Osteoblast (primary cell): ENCODE measurements at regions not wholly inside any gene's neighbourhood (a gene's known extent, or its start where the extent isn't known, plus 50 kb on each side); places are given as distances from the start of the nearest gene placed in this dataset.

Experiments used
- DNase-seq: peaks from one replicate; pipeline ENCODE4 v3.0.0; 2011; ENCODE audit warnings: low spot score, mixed read lengths; ENCODE audit not compliant: insufficient read length; ENCODE audit errors: missing footprints
- H2AFZ ChIP-seq: 2 replicates; pipeline ENCODE4 v1.6.0; 2011; ENCODE audit warnings: mild to moderate bottlenecking, low read length
- H3K27ac ChIP-seq: 2 replicates; pipeline ENCODE4 v1.5.1; 2011; ENCODE audit warnings: mild to moderate bottlenecking, low read depth, low read length, moderate library complexity
- H3K27me3 ChIP-seq: 2 replicates; pipeline ENCODE4 v1.6.0; 2012; ENCODE audit warnings: mild to moderate bottlenecking, control low read depth, inconsistent platforms, low read length, moderate library complexity; ENCODE audit not compliant: insufficient read depth
- H3K36me3 ChIP-seq: 2 replicates; pipeline ENCODE4 v1.5.1; 2011; ENCODE audit warnings: mild to moderate bottlenecking, low read length, control low read depth, moderate library complexity; ENCODE audit not compliant: insufficient read depth
- H3K4me1 ChIP-seq: 2 replicates; pipeline ENCODE4 v1.5.1; 2011; ENCODE audit warnings: mild to moderate bottlenecking, low read length, control low read depth, moderate library complexity; ENCODE audit not compliant: insufficient read depth
- H3K4me2 ChIP-seq: 2 replicates; pipeline ENCODE4 v1.6.0; 2011; ENCODE audit warnings: mild to moderate bottlenecking, low read length; ENCODE audit not compliant: insufficient read depth
- H3K4me3 ChIP-seq: fragments of 200-600 bp; sonication (generic); 3 replicates; pipeline ENCODE4 v1.5.1; 2012; ENCODE audit warnings: mild to moderate bottlenecking, low read length, inconsistent platforms; ENCODE audit not compliant: insufficient read depth
- H3K79me2 ChIP-seq: 2 replicates; pipeline ENCODE4 v1.6.0; 2012; ENCODE audit warnings: mild to moderate bottlenecking, low read length, control low read depth, inconsistent platforms; ENCODE audit not compliant: insufficient read depth
- H3K9me3 ChIP-seq: 2 replicates; pipeline ENCODE4 v1.5.1; 2011; ENCODE audit warnings: low read depth, low read length, control low read depth
- H4K20me1 ChIP-seq: 2 replicates; pipeline ENCODE4 v1.6.0; 2012; ENCODE audit warnings: mild to moderate bottlenecking, low read length, control low read depth; ENCODE audit not compliant: insufficient read depth
- TF ChIP-seq, protein P1 (sequence below): IDR thresholded peaks from 2 replicates; pipeline ENCODE4 v1.5.1; 2011; ENCODE audit warnings: mild to moderate bottlenecking, low read depth, low read length, moderate library complexity; ENCODE audit errors: extremely low read depth

- H3K9me3 ChIP-seq, result no peaks in the 10 kb centered on the region
- no peaks in the 10 kb centered on the region for H4K20me1 ChIP-seq
- H3K4me2 ChIP-seq, result peak overlapping the region; percentile 71
- H3K79me2 ChIP-seq, result no peaks in the 10 kb centered on the region
- H3K27ac ChIP-seq, result no peak overlapping the region
- H2AFZ ChIP-seq, result no peak overlapping the region
- no peak for DNase-seq
- TF ChIP-seq, protein P1, sequence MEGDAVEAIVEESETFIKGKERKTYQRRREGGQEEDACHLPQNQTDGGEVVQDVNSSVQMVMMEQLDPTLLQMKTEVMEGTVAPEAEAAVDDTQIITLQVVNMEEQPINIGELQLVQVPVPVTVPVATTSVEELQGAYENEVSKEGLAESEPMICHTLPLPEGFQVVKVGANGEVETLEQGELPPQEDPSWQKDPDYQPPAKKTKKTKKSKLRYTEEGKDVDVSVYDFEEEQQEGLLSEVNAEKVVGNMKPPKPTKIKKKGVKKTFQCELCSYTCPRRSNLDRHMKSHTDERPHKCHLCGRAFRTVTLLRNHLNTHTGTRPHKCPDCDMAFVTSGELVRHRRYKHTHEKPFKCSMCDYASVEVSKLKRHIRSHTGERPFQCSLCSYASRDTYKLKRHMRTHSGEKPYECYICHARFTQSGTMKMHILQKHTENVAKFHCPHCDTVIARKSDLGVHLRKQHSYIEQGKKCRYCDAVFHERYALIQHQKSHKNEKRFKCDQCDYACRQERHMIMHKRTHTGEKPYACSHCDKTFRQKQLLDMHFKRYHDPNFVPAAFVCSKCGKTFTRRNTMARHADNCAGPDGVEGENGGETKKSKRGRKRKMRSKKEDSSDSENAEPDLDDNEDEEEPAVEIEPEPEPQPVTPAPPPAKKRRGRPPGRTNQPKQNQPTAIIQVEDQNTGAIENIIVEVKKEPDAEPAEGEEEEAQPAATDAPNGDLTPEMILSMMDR, result no peak
- H3K36me3 ChIP-seq, result no peaks in the 10 kb centered on the region
- no peak overlapping the region for H3K4me3 ChIP-seq
- H3K4me1 ChIP-seq, result peaks cover 7% of the 10 kb centered on the region
- H3K27me3 ChIP-seq, result no peaks in the 10 kb centered on the region
These were observed 113.7 kb upstream of the DGKB start for GRCh38 chr7:15016315-15016667.

DNA sequence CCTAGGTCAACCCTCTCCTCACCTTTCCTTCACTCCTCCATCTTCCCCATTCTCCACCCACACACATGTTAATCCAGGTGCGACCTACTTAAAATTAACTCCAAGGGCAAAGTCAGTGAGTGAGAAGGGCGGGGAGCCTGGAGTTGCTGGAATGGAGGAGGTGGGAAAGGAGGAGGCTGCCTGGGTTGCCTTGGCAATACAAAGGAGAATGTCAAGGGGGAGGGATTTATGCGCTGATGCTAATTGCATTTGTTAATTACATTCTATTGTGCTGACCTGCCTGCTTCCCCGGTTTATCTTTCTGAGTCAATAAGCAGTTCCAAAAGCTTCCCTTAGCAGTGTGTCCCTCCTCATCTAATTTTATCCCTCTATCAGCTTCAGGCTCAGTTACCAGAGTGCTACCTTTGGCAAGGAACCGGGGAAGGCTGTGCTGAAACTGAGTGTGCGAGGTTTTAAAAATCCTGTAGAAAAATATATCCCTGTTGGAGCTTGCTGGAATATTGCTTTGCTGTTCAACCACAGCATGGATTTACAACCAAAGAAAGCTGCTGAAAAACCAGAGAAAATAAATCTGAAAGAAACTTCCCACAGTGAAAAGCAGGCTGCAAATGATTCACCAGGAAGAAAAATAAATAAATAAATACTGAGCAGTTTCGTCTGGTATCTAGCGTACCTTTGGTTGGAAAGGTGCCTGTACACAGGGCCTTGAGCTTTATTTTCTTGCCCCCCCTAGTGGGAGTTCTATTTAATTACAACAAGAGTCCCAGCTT, 113.2 kb upstream of the DGKB start:
- H4K20me1 ChIP-seq, result no peaks in the 10 kb centered on the region
- TF ChIP-seq, protein P1, result peak; percentile 71
- peak overlapping the region; percentile 71 for H3K4me2 ChIP-seq
- no peak for DNase-seq
- H3K4me3 ChIP-seq, result peak overlapping the region; percentile 18
- peak overlapping the region; percentile 3 for H2AFZ ChIP-seq
- H3K9me3 ChIP-seq, result no peaks in the 10 kb centered on the region
- no peaks in the 10 kb centered on the region for H3K27me3 ChIP-seq
- H3K4me1 ChIP-seq, result peaks cover 7% of the 10 kb centered on the region
- no peaks in the 10 kb centered on the region for H3K36me3 ChIP-seq
- H3K79me2 ChIP-seq, result no peaks in the 10 kb centered on the region
- no peak overlapping the region for H3K27ac ChIP-seq

- H3K9me3 ChIP-seq, result no peaks in the 10 kb centered on the region
- no peaks in the 10 kb centered on the region for H3K79me2 ChIP-seq
- H3K4me3 ChIP-seq, result no peak overlapping the region
- no peaks in the 10 kb centered on the region for H3K27me3 ChIP-seq
- no peaks in the 10 kb centered on the region for H4K20me1 ChIP-seq
- H2AFZ ChIP-seq, result no peak overlapping the region
- no peak overlapping the region for H3K27ac ChIP-seq
- TF ChIP-seq, protein P1, result no peak
- H3K4me2 ChIP-seq, result no peak overlapping the region
- DNase-seq, result no peak
- H3K36me3 ChIP-seq, result no peaks in the 10 kb centered on the region
- H3K4me1 ChIP-seq, result peaks cover 7% of the 10 kb centered on the region
These were observed 109.6 kb upstream of the DGKB start for GRCh38 chr7:15012135-15012534.

DNA sequence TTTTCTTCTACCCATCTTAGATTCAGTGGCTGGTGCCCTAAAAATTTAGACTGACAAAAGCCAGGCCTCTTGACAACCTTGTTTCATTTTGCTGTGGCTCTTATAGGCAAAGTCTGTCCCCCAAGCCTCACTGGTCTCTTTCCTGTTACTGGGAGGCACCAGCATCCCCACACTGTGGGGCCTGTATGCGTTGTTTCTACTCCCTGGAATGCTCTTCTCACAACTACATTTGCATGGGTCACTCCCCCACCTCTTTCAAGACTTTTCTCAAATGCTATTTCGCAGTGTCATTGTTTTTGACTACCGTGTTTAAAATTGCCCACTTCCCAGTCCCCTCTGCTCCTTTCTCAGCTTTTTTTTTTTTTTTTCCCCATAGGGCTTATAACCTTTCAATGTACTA, 108.7 kb upstream of the DGKB start:
- H3K4me1 ChIP-seq, result peaks cover 7% of the 10 kb centered on the region
- no peaks in the 10 kb centered on the region for H3K79me2 ChIP-seq
- no peak for DNase-seq
- no peak overlapping the region for H2AFZ ChIP-seq
- no peak overlapping the region for H3K27ac ChIP-seq
- H3K4me2 ChIP-seq, result no peak overlapping the region
- H3K4me3 ChIP-seq, result no peak overlapping the region
- no peaks in the 10 kb centered on the region for H3K9me3 ChIP-seq
- no peaks in the 10 kb centered on the region for H4K20me1 ChIP-seq
- TF ChIP-seq, protein P1, result no peak
- H3K27me3 ChIP-seq, result no peaks in the 10 kb centered on the region
- H3K36me3 ChIP-seq, result no peaks in the 10 kb centered on the region
